H4 (cell line): ENCODE measurements at regions not wholly inside any gene's neighbourhood (a gene's known extent, or its start where the extent isn't known, plus 50 kb on each side); places are given as distances from the start of the nearest gene placed in this dataset.
"Not testable (repeated sequence)": the region's sequence is repeated elsewhere in the genome, so short reads cannot be mapped to it uniquely, and the experiment has no call there.

Experiments used
- DNase-seq: peaks from one replicate; pipeline ENCODE4 v3.0.0-alpha.2; 2015; ENCODE audit warnings: low spot score

DNA sequence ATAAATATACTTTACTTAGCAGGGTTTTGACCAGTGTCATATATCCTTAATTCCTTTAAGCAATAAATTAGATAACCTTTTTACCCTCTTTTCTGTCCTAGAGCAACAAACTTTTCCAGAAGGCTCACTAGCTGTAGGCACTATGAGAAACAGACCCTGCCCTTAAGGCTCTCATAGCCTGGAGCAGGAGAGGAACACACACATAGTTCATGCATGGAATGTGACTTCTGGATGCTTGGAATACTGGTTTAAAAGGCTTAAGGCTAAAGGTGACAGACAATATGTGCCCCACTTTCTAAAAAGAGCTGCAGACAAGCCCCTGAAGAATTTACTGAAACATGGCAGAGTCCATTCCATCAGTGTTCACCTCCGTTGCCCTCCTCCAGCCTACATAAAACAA is 237.2 kb downstream of the TTC8 start:
- no peak for DNase-seq

DNA sequence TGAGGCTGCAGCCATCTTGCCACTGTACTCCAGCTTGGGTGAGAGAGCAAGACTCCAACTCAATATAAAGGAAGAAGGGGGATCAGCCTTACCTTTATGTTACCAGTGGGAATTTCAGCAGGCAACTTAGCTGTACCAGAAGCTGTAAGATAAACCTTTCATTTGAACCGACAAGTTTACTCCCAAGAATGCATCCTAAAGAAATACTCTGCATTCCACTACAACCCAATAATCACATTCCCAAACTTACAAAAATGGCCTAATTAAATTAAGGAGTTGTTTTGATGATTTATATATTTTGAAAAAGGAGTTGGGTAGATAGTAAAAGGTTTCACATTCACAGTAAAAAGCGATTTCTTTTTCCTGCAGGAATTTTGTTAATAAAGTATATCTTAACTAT is 241.4 kb downstream of the TTC8 start:
- no peak for DNase-seq

GRCh38 chr14:89067293-89067972 is 243.0 kb downstream of the TTC8 start:
- DNase-seq, result no peak

GRCh38 chr14:89078021-89078795 is 253.8 kb downstream of the TTC8 start:
- no peak for DNase-seq

DNA sequence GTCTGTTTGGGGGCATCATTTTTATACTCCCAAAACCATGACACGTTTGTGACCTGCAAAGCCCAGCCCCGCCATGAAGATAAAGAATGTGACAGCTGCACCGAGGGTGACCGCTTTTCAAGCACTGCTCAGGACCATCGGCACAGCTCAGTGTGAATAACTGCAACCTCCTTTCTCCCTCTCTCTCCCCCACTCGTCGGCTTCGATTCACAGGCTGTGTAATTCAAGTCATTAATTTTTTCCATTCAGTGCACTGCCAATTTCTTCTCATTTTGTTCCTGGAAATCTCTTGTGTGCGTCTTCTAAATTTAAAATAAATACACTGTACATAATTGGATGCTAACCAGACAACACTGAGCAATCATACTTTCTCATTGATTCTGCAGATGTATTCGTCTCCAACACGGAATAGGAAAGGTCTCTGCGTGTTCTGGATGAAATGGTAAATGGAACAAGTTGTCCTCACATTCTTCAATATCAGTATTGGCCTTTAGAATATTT is 260.8 kb downstream of the TTC8 start:
- DNase-seq, result no peak

DNA sequence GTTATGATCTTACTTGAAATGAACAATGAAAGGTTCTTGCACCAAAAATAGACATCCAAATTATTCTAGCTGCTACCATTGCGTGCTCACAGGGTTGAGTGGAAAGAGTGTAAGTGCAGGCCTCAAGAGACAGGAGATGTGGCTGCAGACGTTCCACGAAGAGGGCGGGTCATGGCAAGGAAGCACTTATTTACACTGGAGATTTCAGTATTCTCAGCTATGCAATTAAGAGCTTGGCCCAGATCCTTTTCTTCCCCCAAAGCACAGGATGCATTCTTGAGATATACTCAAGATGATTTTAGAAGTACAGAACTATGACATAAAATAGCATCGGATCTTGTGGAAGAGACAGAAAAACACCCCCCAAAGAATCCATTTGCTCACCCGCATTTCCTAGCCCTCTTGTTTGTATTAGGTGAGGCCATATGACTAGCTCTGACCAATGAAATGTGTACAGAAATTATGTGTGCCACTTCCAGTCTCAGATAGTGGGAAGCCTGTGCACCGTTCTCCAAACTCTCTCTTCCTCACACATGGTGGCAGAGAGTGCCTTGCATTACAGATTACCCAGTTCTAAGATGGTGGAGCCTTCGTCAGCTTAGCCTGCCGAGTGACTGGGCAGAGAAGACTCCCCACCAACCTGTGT is 261.4 kb downstream of the TTC8 start:
- DNase-seq, result no peak

DNA sequence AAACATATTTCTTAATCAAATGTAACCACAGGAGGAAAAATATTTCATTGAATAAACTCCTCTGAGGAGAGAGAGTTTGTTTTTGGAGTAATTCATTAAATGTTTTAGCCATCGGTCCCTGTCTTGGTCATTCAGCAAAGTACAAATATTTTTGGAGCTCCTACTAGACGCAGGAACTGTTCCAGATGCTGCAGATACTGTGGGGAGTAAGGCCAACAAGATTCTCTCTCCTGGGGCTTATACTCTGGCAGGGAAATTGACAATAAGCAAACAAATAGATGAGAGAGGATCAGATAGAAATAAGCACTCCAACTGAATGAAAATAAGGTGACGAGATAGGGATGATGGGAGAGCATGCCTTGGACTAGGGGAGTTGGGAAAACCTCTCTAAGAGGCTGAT is 264.1 kb downstream of the TTC8 start:
- no peak for DNase-seq

GRCh38 chr14:89089330-89089729 is 264.9 kb downstream of the TTC8 start:
- DNase-seq, result no peak

GRCh38 chr14:89091781-89092180 is 267.3 kb downstream of the TTC8 start:
- DNase-seq, result no peak

GRCh38 chr14:89093083-89093730 is 268.8 kb downstream of the TTC8 start:
- DNase-seq, result no peak

GRCh38 chr14:89095036-89095435 is 270.6 kb downstream of the TTC8 start:
- no peak for DNase-seq

DNA sequence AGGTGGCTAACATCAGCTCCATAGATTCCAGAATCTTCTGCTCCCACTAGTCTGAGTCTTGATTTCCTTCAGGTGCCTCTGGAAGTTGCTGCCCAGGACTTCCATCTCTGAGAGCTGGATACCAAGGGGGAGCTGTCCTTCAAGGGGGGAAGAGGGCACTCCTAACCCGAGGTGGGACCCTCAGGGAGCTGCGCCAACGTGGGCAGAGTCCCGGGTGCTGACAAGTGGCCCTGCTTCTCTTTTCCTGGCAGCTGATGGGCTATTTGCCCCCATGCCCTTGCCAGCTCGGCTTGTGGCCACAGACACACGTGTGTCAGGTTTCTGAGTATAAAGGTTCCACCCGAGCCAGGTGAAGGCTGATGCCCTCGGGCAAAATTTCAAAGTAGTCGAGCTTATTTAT is 272.5 kb downstream of the TTC8 start:
- DNase-seq, result no peak

DNA sequence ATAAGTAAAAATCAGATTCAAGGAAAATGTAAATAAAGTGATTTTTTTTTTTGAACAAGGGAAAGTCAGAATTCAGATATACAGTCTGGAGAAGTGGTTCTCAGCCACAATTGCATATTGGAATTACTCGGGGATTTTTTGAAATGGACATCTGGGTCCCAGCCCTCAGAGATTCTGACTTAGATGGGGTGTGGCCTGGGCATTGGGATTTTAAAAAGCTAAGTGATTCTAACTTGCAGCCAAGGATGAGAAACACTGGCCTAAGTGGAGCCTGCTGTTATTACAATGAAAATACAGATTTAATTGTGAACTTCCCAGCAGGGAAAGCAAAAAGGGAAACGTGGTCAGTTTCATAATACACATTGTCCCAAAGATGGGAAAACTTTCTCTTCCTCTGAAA is 273.8 kb downstream of the TTC8 start:
- DNase-seq, result no peak

DNA sequence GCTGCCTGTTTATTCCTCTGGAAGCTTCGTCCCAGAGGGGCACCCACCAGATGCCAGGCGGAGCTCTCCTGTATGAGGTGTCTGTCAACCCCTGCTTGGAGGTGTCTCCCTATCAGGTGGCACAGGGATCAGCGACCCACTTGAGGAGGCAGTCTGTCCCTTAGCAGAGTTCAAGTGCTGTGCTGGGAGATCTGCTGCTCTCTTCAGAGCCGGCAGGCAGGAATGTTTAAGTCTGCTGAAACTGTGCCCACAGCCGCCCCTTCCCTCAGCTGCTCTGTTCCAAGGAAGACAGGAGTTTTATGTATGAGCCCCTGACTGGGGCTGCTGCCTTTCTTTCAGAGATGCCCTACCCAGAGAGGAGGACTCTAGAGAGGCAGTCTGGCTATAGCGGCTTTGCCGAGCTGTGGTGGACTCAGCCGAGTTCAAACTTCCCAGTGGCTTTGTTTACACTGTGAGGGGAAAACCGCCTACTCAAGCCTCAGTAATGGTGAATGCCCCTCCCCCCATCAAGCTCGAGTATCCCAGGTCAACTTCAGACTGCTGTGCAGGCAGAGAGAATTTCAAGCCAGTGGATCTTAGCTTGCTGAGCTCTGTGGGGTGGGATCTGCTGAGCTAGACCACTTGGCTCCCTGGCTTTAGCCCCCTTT is 279.8 kb downstream of the TTC8 start:
- not testable (repeated sequence) for DNase-seq

DNA sequence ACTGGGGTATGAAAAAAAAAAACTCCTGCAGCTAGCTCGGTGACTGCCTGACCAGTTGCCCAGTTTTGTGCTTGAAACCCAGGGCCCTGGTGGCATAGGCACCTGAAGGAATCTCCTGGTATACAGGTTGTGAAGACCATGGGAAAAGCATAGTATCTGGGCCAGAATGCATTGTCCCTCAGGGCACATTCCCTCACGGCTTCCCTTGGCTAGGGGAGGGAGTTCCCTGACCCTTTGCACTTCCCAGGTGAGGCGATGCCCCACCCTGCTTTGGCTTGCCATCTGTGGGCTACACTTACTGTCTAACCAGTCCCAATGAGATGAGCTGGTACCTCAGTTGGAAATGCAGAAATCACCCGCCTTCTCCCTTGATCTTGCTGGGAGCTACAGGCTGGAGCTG is 280.4 kb downstream of the TTC8 start:
- DNase-seq, result not testable (repeated sequence)
